HG03469 (cell line): ENCODE measurements at regions not wholly inside any gene's neighbourhood (a gene's known extent, or its start where the extent isn't known, plus 50 kb on each side); places are given as distances from the start of the nearest gene placed in this dataset.
"Not testable (repeated sequence)": the region's sequence is repeated elsewhere in the genome, so short reads cannot be mapped to it uniquely, and the experiment has no call there.

Experiments used
- ATAC-seq: cut with Tn5 transposase; IDR thresholded peaks from one replicate; pipeline ENCODE4 v1.9.1; 2021; ENCODE audit warnings: mild to moderate bottlenecking, moderate library complexity, moderate number of reproducible peaks; ENCODE audit not compliant: unreplicated experiment

DNA sequence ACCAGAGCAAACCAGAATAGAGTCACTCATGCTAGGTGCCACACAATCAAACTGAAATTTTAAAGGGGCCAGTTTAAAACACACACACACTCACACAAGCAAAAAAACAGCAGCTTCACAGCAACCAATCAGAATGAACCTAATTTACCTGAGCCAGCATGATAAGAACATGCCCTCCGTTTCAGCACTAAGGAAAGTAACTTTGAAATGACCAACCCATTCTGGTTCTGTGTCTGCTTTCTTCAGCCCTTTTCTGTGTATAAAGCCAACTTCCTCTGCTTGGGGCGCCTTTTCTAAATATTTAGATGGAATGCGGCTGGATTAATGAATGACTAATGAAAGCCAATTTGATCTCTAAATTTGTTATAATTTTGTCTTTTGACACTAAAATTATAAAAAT lies 629.1 kb downstream of the ZEB2 start:
- ATAC-seq: no peak

DNA sequence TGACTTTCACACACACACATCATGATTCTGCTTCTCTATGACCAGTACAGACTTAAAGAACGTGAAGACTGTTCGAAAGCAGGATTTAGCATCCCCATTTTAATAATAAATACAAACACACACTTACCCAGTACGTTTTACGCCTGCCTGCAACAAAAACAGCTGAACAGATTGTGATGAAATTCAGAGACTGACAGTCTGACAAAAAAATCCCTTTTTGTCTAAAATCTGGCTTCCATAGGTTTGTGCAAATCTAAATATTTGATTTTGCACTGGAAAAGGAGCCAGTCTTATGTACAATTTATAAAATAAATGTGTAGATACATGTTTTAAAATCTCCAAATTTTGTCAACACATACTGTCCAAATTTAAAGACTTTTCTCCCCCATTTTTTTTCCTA lies 630.7 kb downstream of the ZEB2 start:
- ATAC-seq: no peak

DNA sequence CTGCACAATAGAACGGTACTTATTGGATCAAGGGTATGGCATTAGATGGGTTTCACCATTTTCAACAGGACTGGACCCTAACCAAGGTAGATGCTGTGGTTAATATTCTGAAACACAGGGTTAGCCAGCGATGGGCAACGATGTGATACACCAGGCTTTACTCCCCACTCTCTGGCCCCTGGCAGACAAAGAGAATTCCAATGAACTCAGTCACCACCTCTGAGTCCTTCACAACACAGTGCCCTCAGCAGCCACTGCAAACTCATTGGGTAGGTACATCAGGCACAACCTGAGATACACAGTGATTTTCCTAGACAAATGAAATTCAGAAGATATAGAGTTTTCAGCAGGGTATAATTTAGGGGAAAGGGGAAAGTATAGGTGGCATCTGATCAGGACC lies 634.5 kb downstream of the ZEB2 start:
- ATAC-seq: no peak

DNA sequence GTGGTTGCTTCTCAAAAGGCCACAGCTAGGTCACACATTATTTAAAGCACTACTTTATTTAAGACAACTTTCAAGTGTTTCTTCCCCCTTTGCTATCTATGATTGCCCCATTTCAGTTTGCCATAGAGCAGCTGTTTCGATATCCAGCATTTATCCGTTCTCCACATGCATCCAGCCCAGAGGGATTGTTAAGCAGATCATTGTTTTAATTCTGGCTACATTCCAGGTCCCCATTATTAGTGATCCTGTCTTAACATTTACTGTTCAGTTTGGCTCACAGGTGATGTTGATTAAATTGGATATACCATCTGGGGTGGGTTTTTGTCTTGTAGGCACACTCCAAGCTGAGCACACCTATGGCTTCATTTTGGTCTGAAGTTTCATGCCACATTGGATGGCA lies 638.7 kb downstream of the ZEB2 start:
- ATAC-seq: no peak

DNA sequence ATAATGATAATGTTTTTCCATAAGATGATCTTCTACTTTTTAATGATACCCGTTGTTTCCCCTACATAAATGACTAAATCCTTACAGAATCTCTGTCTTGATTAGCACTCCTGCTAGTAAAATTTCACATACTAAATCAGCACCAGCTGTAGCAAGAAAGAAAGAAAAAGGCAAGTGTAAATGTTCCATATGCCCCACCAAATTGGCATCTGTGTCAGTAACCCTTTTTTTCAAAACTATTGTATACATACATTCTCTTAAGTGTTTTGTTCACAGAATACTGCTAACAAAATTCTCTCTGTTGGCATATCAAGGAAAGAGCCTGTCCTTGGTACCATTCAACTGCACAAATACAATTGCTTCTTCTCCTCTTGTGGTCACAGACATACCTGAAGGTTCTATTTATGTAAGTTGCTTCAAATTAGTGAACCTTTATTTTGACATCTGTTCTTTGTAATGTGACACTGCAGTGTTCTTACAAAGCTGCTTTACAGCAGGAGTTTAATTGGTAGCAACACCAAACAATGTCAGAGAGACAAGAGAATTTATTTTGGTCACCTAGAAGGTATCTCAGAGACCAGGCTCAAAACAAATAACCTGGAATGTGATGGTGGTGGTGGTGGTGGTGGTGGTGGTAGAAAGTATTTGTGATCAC lies 641.9 kb downstream of the ZEB2 start:
- ATAC-seq: no peak

DNA sequence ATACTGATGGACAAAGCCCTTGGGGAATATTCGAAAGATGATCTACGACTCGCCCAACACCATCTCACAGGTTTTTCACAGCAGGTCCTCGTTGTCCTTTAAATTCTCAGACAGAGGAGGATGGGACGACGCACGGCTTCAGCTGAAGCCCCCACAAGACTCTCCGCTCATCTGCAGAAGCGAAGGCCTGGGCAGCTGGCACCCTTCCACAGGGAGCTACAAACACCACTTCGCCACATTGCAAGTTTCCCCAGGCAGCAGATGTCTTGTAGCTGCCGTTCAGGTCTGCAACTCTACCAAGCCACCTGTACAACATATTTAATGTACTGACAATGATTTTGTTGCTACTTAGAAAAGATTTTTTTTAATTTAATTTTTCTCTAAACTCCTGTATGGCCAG lies 642.9 kb downstream of the ZEB2 start:
- no peak for ATAC-seq

DNA sequence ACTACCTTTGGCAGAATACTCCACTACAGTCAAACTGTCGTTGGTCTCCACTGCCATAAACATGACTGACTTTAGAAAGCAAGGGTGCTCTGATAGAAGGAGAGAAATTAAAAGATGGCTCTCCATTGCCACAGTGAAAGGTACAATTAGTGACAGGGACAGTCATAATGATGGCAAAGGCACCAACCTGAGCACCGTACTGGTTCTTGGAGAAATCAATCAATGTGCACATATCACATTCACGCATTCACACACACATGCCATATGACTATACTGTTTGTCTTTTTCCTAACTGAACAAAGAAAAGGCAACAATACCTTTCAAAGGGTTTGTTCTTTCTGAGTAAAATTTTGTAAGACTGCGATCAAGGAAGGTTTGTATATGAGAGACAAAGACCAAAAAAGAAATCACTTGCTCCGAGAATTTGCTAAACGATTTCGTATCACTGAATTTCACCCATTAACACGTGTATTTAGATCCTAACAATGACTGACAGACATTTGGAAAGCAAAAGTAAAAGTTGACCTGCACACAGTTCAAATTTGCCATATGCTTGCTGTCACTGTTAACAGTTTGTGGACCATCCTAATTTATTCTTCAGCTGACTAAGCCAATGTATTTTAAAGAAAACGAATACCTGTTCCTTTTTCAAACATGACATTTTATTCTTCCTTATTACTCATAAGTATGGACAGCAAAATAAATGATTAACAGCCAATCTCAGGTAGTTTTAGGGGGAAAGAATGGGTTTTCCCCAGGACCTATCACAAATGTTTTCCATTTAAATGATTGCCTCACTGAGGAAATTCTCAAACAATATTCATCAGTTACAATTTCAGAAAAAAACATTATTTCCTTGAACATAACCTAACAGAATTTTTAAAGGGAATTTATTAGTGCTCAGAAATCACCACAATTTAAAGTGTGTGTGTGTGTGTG lies 644.4 kb downstream of the ZEB2 start:
- ATAC-seq: no peak

DNA sequence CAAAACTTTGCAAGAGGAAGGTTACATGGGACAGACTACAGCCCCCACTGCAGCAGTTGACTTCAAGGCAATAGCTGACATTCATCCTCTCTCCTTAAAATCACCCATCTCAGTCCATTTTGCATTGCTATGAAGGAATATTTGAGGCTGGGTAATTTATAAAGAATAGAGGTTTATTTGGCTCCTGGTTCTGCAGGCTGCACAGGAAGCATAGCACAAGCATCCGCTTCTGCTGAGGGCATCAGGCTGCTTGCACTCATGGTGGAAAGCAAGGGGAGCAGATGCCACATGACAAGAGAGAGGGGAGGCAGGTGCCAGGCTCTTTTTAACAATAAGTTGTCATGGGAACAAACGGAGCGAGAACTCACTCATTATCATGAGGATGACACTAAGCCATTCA lies 646.0 kb downstream of the ZEB2 start:
- ATAC-seq: no peak

DNA sequence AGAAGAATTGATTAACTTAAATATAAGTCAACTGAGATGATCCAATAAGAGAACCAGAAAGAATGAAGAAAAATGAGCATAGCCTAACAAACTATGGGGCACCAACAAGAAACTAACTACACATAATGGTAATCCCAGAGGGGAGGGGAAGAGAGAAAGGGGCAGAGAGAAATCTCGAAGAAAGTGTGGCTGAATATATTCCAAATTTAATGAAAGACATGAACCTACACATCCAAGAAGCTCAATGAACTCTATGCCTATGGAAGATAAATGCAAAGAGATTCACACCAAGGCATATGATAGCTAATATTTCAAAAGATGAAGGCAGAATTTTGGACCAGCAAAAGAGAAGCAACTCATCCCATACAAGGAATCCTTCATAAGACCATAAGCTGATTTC lies 649.2 kb downstream of the ZEB2 start:
- ATAC-seq: no peak

DNA sequence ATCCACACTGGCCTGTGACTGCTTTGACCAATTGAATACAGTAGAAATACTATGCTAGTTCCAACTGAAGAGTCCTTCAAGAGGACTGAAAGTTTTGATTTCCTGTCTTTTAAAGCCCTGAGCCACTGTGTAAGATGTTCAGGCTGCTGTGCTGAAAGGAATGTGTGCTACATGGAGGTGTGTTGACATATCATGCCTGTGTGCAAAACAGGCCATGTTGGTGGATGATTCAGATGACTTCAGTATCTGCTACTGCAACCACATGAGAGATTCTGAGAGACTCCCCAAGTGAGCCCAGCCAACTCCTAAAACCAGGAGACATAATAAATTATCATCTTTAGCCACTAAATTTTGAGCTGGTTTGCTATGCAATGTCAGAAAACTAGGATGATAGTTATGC lies 662.9 kb downstream of the ZEB2 start:
- ATAC-seq: no peak

DNA sequence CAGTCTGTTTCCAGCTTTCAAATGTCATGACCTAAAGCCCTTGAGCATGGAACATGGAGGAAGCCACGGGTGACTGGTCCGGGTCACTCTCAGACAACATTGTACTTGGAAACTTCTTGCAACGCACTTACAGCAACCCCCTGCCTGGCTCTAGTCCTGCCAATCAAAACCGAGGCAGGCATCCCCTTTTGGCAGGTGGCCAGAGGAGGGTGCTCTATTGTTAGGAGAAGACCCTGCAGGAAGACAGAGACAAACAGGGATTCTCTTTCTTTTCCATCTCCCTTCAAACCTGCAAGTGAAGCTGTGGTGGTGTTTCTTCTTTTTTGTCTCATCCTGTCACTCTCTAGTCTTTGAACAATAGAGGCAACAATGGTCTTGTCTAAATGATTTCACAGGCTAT lies 667.2 kb downstream of the ZEB2 start:
- no peak for ATAC-seq

DNA sequence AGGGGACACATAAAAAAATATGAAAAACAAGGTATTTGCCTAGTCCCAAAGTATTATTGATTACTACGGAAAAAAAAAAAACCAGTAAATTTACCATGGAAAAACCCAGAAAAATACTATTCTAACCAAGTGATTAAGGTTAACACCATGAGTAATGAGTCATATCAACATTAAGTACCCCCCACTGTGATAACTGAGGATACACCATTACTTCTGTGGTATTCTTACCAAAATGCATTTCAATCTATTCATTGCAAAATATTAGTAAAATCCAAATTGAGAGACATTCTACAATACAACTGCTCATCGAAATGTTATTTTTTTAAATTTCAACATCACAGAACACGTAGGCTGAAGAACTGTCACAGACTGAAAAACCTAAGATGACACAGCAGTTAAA lies 669.8 kb downstream of the ZEB2 start:
- no peak for ATAC-seq

DNA sequence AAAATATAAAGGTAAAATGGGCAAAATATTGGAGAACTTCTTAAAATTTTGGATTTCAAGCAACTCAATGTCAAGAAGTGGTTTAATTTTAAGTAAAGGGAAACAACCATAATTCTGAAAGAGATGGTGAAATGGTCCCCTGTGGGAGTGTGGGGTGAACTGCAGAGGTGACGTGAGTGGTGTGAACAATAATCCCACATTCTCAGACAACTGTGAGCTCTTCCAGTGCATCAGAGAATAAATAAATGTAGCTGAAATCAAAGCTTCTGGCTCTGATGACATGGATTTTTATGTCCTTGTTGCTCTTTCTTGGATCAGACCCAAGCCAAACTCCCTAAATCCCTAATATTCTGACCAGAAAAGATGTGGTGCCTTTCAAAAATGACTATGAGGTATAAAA lies 672.7 kb downstream of the ZEB2 start:
- ATAC-seq: no peak

DNA sequence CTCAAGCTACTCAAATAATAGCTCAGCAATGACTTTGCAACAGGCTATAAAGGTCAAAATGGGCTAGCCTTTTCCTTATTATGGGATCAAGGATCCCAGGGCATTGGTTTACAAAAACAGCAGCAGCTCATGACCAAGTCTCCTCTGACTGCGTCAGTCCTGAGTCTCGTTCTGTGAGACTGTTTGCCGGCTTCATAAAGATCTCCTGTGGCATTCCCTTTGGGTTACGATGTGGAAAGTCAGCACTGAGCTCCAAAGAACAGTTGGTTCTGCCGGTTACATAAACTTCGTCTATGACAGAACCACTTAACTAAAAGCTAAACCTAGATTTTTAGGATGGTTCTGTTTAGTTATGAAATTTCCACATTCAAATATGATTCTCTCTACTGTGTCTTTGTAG lies 674.9 kb downstream of the ZEB2 start:
- no peak for ATAC-seq

DNA sequence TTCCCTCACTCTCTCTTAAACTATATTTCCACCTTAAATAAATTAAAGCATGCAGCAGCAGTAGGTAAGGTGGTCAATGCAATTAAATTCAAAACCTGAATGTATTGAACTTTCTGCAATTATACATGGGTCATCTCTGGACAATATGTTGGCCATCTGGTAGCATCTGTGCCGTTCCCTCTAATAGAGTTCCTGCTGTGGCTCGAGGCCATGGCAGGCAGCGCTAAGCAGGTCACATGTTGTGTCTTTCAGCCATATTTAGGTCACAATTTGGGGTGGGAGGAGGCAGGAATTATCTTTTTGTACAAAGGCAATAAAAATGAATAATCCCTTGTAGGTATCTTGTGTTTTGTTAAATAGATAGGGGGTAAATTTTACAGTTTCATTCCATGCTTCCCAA lies 676.2 kb downstream of the ZEB2 start:
- no peak for ATAC-seq

DNA sequence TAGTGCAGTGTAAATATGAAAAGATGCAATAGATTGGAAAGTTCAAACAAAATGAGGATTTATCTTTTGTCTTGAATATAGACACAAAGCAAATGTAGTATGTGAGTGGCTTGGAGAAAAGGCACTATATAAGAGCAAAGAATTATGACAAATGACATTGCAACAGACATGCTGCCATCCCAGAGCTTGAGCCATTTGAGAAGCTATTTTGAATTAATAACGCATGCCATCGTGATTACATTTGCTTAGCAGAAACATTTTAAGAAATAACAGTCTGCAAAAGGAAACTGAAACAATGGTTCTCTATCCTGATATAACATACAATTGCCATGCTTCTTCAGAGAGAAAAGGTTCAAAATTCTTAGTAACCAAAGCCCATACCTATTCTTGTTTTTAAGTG lies 677.1 kb downstream of the ZEB2 start:
- no peak for ATAC-seq

DNA sequence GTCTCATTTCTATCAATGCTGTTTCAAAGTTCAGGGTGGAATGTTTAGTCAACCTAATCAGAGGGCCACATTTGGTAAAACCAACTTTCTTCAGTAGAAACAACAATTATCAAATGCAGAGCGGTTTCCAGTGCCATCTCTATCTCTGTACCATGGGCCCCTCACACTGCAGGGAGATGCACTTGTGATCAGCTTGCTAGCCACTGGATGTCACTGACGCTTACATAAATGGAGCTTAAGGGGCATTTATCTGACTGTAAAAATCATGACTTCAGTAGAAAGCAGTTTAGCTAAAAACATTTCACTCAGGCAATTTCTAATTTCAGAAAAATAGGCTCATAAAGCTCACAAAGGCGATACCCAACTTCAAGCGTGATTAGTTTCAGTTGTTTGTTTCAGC lies 678.0 kb downstream of the ZEB2 start:
- ATAC-seq: no peak

DNA sequence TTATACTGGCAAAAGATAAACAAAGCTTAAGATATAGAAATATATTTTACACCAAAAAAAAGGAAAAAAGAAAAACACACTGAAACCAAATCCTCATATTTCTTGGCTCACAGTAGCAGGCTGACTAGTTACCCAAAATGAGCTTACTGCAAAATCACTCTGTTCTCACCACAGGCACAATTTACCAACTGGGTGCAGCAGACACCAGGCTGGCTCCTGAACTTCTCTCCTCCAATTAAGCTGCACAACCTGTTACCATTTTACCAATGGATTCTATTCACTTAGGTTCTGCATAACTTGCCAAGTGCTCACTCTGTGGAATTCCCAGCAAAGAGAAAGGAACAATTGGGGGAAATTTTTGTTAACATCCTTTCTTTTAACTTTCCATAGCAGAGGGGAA lies 679.3 kb downstream of the ZEB2 start:
- no peak for ATAC-seq

DNA sequence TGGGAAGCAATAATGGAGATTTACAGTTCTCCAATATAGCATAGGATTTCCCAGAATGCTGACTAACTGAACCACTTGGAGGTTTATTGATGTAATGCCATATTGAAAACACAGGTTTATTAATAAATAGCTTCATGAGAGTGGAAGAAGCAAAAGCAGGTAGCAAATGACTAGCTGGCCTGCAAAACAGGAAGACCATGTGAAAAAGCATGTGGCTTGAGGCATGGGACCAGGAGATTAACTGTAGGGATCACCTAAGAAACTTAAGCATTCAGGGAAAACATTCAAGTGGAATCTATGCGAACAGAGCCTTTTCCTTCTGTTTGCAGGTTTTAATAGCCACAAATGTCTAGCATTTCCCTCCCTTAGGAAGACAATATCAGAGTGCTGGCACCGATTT lies 679.7 kb downstream of the ZEB2 start:
- ATAC-seq: no peak

DNA sequence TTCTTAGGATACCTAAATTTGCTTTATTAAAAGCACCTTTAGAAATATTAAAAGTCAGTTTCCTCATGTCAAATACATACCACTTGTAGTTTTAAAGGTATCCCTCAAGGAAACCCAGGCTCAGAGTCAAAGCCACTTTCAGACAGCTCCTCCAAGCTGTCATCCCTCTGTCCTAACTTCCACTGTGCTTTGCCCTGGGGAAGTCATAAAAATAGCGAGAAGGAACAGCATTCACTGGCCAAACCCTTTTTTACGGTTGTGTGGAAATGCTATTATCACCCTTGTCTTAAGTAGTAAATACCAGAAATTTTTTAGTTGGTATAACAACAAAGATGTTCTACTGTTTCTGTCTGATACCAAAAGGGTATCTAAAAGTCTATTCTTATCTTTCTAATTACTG lies 680.5 kb downstream of the ZEB2 start:
- ATAC-seq: no peak

DNA sequence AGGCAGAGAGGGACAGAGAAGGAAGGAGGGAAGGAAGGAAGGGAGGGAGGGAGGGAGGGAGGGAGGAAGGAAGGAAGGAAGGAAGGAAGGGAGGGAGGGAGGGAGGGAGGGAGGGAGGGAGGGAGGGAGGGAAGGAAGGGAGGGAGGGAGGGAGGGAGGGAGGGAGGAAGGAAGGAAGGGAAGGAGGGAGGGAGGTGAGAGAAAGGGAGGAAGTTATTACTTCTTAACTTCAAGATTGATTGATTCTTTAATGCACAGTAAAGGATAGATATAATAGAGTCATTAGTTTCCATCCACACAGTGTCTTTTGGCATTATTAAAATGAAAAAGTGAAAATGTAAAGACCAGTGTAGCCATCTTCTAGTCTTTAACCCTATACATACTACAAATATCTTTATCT lies 682.9 kb downstream of the ZEB2 start:
- ATAC-seq: not testable (repeated sequence)

DNA sequence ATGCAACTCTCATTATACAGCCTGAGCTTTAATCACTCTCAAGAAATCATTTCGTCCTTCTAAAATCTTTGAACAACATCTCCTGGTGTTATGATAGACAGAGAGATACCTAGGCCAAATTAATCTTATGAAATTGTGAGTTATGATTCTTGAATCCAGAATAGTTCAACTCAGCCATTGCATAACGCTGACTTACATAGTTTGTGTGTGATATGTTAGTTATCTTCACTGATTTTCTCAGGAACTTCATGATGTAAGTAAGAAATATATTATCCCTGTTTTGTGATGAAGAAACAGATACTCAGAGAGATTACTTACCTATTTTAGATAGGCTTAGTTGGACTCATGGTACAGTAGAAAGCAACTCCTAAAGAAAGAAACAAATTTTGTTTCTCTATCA lies 684.4 kb downstream of the ZEB2 start:
- ATAC-seq: no peak
